ENCODE measurements at regions not wholly inside any gene's neighbourhood (a gene's known extent, or its start where the extent isn't known, plus 50 kb on each side); places are given as distances from the start of the nearest gene placed in this dataset.
A peak's percentile ranks its signal among the peaks of the same experiment; 100 is the strongest.

- no peak for DNase-seq
Measured at GRCh38 chr7:18262058-18262457, 233.5 kb upstream of the HDAC9 start.

DNA sequence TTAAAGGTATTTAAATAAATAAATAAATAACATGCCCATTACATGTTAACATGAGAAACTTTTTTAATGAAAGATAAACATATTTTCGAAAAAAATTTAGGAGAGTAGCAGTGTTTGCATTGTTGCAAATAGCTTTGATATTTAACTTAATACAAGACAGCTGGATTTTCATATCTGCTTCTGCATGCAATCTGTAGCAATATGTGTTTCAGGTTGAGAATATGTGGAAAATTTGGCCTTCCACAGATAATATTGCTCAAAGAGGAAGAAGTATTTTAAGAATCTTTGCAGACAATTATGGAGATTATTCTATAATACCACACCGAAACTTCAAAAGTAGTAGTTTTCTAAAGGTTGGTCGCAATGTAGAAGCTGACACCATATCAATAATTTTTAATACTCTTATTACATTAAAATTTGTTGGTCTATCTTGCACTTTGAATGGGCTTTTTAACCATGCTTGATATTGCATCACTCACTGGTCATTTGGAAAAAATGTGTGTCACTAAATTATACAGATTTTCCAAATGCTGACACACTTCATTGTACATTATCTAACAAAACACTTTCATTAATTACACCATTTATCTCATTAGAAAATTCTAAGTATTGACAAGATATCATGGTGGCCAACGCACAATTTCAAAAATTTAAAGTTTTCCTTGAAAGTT lies 229.8 kb upstream of the HDAC9 start:
- no peak for DNase-seq

DNA sequence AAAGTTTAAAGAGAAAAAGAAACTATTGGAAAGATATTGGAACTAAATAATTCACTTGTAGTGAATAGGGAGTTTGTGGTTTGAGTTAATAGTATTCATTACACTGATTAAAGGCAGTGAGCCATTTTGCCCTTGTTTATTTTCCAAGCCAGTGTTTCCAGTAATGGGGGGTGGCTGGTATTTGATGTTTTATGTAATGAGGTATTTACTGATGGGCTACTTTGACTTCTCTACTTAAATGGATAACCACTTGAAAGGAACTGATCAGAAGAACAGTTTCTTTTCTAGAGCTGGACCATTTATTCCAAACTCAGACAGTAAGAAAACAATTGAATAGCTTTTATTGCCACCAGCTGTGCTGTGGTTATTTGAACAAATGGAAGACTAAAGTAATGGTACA lies 227.0 kb upstream of the HDAC9 start:
- no peak for DNase-seq

DNA sequence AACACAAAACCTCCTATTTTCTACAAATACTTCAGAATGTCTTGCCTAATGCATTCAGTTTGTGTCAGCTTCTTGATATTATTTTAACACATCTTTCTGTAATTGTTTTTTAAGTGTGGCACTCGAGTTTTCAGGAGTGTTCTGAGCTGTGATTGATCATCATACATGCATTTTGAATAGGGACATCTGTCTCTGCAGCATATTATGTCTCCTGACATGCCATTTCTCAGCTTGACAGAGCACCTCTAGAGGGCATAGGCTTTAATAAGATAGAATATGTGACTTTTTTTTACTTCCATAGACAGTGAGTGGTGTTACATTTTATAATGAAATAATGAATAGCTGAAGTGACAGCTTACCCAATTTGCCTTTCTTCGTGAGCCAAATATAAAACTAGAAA lies 219.2 kb upstream of the HDAC9 start:
- DNase-seq = no peak

GRCh38 chr7:18278316-18278715 lies 217.2 kb upstream of the HDAC9 start:
- DNase-seq = no peak

DNA sequence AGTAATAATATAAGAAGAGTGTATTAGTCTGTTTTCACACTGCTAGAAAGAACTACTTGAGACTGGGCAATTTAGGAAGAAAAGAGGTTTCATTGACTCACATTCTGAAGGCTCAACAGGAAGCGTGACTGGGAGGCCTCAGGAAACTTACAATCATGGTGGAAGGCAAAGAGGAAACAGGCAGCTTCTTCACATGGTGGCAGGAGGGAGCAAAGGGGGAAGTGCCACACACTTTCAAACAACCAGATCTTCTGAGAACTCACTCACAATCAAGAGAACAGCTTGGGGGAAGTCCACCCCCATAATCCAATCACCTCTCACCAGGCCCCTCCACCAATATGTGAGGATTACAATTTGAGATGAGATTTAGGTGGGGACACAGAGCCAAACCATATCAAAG lies 212.5 kb upstream of the HDAC9 start:
- no peak for DNase-seq

DNA sequence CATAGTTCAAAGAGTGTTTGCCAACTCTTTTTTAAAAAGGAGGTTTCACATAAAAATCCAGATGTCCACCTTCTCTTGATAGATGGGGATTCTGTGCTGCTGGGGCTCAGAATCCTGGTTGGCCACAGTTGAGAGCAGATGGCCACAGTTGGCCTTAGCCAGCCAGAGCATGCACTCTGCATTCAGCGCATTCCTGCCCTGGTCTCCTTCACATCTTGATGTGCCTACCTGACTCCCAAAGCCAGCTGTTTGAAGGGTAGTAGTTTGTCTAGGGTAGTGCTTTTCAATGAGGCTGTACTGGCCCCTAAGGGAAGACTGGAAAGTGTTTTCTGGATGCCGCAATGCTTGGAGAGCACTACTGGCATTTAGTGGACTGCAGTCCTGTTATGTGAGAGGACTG lies 208.1 kb upstream of the HDAC9 start:
- peak; percentile 64 for DNase-seq

GRCh38 chr7:18288322-18289037 lies 207.1 kb upstream of the HDAC9 start:
- DNase-seq = no peak

GRCh38 chr7:18289788-18290187 lies 205.8 kb upstream of the HDAC9 start:
- no peak for DNase-seq

GRCh38 chr7:18290223-18290622 lies 205.3 kb upstream of the HDAC9 start:
- DNase-seq = no peak

- DNase-seq = no peak
Measured at GRCh38 chr7:18290865-18291264, 204.7 kb upstream of the HDAC9 start.

GRCh38 chr7:18292584-18292983 lies 203.0 kb upstream of the HDAC9 start:
- no peak for DNase-seq

- DNase-seq = no peak
Measured at GRCh38 chr7:18293759-18294158, 201.8 kb upstream of the HDAC9 start.

DNA sequence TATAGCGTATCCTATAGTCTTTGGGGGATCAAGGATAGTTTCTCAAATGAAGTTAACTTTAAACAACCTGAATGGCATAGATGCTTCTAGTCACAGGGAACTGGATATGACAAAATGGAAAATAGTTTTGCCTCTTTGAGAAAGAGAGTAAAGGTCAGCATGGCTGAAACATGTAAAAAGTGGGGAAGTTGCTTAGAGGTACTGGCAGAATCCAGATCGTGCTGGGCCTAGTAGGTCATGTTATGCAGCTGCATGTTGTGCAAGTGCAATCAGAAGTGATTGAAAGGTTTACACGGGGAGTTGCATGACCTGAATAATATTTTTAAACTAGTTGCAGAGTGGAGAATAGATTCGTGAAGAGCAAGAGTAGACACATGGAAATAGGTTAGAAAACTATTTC lies 201.1 kb upstream of the HDAC9 start:
- DNase-seq = no peak

GRCh38 chr7:18295781-18296423 lies 199.6 kb upstream of the HDAC9 start:
- no peak for DNase-seq

DNA sequence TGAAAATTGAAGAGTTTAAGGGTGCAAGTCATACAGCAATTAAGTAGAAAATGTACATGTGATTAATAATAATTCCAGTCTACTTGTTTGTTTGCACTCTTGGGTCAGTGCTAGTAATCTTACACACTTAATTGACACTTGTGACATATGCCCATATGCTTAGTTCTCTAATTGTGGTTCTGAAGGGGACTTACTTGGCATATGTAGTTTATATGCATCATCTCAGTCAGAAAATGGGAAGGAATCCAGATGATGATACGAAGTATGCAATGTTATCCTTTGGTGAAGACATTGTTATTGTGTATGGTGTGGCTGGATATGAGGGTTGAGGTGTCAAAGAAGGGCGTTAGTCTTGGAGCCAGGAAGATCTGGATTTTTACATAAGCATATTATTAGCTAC lies 193.5 kb upstream of the HDAC9 start:
- no peak for DNase-seq

- DNase-seq = no peak
Measured at GRCh38 chr7:18305866-18306265, 189.7 kb upstream of the HDAC9 start.

DNA sequence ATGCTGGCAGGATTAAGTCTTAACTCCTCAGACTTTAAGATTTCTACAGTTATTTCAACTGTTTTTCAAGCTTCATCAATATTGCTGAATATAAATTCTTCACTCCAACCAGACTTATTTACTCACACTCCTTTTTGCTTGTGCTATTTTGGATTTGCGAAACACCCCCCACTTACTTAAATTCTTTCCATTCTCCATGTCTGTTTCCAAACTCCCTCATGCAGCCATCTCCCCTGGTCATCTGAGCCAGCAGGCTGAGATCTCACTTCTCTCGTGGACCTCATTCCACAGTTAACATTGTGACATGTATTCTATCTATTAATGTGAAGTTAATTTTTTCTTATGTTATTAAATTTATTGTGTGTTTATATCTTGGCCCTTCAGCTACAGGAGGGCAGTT lies 188.9 kb upstream of the HDAC9 start:
- DNase-seq = no peak

DNA sequence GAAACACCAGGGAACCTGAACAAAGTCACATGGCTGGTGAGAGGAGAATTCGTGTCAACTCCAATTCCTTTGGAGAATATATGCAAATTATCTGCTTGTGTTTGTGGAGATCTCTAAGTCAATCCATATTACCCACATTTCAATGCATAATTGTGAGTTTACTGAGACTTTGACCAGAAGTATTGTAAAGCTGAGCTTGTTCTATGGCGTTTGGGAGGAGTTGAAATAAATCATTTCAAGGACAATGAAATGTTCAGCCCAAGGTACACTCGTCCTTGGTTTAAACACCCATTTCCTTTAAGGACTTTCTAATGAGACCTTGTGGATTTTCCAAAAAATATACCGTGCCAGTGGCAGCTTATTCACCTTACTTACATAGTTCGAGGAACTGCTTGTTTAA lies 186.6 kb upstream of the HDAC9 start:
- no peak for DNase-seq

- no peak for DNase-seq
Measured at GRCh38 chr7:18312482-18312881, 183.1 kb upstream of the HDAC9 start.

DNA sequence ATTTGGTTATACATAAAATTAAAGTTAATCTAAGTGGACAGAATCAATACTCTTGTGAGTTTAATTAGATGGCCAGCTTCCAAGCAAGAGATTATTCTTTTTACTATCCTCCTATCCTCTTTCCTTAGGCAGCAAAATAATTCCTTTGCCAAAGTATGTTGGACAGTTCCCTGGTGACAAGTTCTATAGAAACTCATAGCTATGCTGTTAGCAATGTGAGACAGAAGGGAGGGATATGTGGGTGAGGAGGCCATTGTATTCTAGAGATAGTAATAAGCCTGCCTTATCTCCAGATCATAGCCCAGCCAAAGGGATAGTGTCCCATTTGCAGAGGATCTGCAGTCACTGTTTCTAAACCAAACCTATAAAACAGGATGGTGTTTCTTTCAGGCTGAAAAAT lies 181.6 kb upstream of the HDAC9 start:
- DNase-seq = peak; percentile 55

GRCh38 chr7:18315241-18315640 lies 180.3 kb upstream of the HDAC9 start:
- DNase-seq = no peak

DNA sequence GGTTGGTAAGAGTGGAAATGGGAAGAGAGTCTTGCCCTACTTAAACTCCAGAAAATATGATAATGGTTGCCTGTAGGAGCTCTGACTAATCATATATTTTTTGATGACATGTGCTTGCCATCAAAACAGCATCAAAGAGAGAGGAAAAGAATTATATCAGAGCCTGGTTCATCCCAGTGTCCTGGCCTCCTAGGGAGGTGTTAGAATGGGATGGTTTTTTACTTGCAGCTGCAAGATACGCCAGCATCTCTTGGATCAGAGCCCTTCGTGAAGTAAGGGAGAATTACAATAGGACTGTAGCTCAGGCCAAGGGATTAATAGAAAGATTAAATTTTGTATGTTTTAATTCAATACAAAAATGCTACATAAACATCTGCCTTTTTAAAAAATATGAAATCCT lies 177.6 kb upstream of the HDAC9 start:
- DNase-seq = no peak

DNA sequence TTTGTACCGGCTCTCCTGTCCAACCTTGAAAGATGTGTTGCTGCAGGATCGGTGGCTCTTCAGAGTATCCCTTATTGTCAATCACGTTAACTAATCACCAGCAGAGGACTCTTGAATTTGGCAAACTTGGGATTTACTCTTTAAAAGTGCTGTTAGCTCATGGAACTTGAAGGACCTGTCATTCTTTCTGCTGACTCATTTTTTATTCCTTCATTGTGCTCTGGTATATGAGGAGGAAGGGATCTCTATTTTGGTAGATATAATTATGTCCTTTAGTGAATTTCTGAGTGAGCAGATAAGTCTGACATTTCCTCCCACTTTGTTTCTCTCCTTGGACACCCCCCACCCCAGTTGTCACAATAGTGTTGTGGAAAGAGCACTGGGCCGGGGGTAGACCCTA lies 175.1 kb upstream of the HDAC9 start:
- DNase-seq = no peak

Data from islet precursor cell (in vitro differentiated cells).